K562 (cell line): ENCODE measurements at regions not wholly inside any gene's neighbourhood (a gene's known extent, or its start where the extent isn't known, plus 50 kb on each side); places are given as distances from the start of the nearest gene placed in this dataset.

ENCODE experiments used
- ATAC-seq: fragments of 200-7000 bp; cut with Tn5 transposase; 3 replicates; pipeline ENCODE4 v1.9.1; 2020; ENCODE audit warnings: moderate library complexity
- BruUV-seq: library from RNA; stranded (reverse); fragments of 400-500 nt; replicated peaks from 2 replicates; lab custom pipeline; 2021; lab: Mats Ljungman, UMichigan
- CTCF ChIA-PET: fragments of 300-600 bp; formaldehyde crosslinking; extraction: SDS; loops from one replicate; lab custom pipeline; 2021; ENCODE audit warnings: low intra/inter-chr PET ratio; lab: Yijun Ruan, JAX
- POLR2A ChIA-PET: fragments of 300-600, 350-650 bp; sonication (Branson Sonifier 250); formaldehyde crosslinking; extraction: SDS; loops from one replicate; lab custom pipeline; 2021; ENCODE audit warnings: antibody characterized with exemption, inconsistent platforms; lab: Yijun Ruan, JAX
- DNase-seq, 4 experiments: peaks; one replicate each; pipeline versions ENCODE4 v3.0.0 to v3.0.0-alpha.2; 2011 to 2018; ENCODE audit warnings: low spot score in 3 of 4, mixed read lengths in 3 of 4; ENCODE audit errors: extremely low read depth in 1 of 4
- FAIRE-seq: peaks from 2 replicates; lab custom pipeline; 2011; peaks lifted over from hg19 to GRCh38; lab: Jason Lieb, UNC
- H2AFZ ChIP-seq: 2 replicates; pipeline ENCODE4 v1.6.0; 2011; ENCODE audit warnings: low read depth, low read length, control low read depth, inconsistent platforms
- H3K27ac ChIP-seq: fragments of 200-600 bp; 3 replicates; pipeline ENCODE4 v1.8.0; 2011; ENCODE audit warnings: low read depth, mild to moderate bottlenecking, control low read depth, inconsistent platforms, low read length, moderate library complexity, mixed read lengths; ENCODE audit errors: extremely low read depth
- H3K27me3 ChIP-seq, 2 experiments: fragments of 300-600 bp in 1 of 2; 2 replicates in 1 of 2; 3 replicates in 1 of 2; pipeline versions ENCODE4 v1.6.0 to v1.8.0; 2011; ENCODE audit warnings: inconsistent platforms in 2 of 2, low read length in 2 of 2, mild to moderate bottlenecking in 1 of 2, mixed read lengths in 1 of 2, moderate library complexity in 1 of 2; ENCODE audit not compliant: control insufficient read depth in 2 of 2, insufficient read depth in 2 of 2
- H3K36me3 ChIP-seq: fragments of 300-600 bp; 3 replicates; pipeline ENCODE4 v1.8.0; 2011; ENCODE audit warnings: mild to moderate bottlenecking, low read length, inconsistent platforms; ENCODE audit not compliant: control insufficient read depth, insufficient read depth
- H3K4me1 ChIP-seq, 2 experiments: fragments of 200-600 bp in 1 of 2; replicated peaks in 1 of 2; 2 replicates in 1 of 2; 3 replicates in 1 of 2; pipeline versions ENCODE4 v1.5.1 to v1.8.0; 2011; ENCODE audit warnings: inconsistent platforms in 2 of 2, low read length in 2 of 2, mild to moderate bottlenecking in 1 of 2, mixed read lengths in 1 of 2, moderate library complexity in 1 of 2; ENCODE audit not compliant: control insufficient read depth in 2 of 2, insufficient read depth in 2 of 2
- H3K4me2 ChIP-seq: 2 replicates; pipeline ENCODE4 v1.6.1; 2011; ENCODE audit warnings: low read length, control low read depth, inconsistent platforms, mixed read lengths; ENCODE audit not compliant: insufficient read depth
- H3K4me3 ChIP-seq: fragments of 200-600 bp; sonication (generic), shearing (Covaris generic); 2 replicates; pipeline ENCODE4 v1.5.1; 2016; ENCODE audit warnings: control low read depth, inconsistent platforms
- H3K79me2 ChIP-seq: fragments of 200-600 bp; 3 replicates; pipeline ENCODE4 v1.8.0; 2011; ENCODE audit warnings: low read length, inconsistent platforms; ENCODE audit not compliant: control insufficient read depth, insufficient read depth
- H3K9ac ChIP-seq, 2 experiments: 2 replicates each; pipeline versions ENCODE4 v1.6.0 to v1.6.1; 2011; ENCODE audit warnings: low read depth in 2 of 2, low read length in 2 of 2, control low read depth in 1 of 2, inconsistent platforms in 1 of 2, mild to moderate bottlenecking in 1 of 2, mixed read lengths in 1 of 2; ENCODE audit not compliant: insufficient read depth in 1 of 2
- H3K9me1 ChIP-seq: one replicate; pipeline ENCODE4 v1.6.0; 2011; ENCODE audit warnings: inconsistent platforms, mild to moderate bottlenecking, low read length, moderate library complexity; ENCODE audit not compliant: control insufficient read depth, insufficient read depth
- H3K9me3 ChIP-seq: replicated peaks from 2 replicates; pipeline ENCODE4 v1.5.1; 2011; ENCODE audit warnings: low read depth, low read length, inconsistent platforms; ENCODE audit not compliant: control insufficient read depth, insufficient read depth
- H4K20me1 ChIP-seq: replicated peaks from 2 replicates; pipeline ENCODE4 v1.6.1; 2011; ENCODE audit warnings: low read length, inconsistent platforms, mixed read lengths; ENCODE audit not compliant: control insufficient read depth, insufficient read depth
- KDM4B ChIP-seq, 2 experiments: fragments of 450-650 bp in 1 of 2; sonication (generic) in 1 of 2; IDR thresholded peaks; 2 replicates each; pipeline ENCODE4 v1.6.1; 2016 to 2017; ENCODE audit warnings: borderline replicate concordance in 2 of 2, antibody characterized with exemption in 1 of 2, low read depth in 1 of 2, mild to moderate bottlenecking in 1 of 2
- TAF7 ChIP-seq: fragments of 450-650 bp; IDR thresholded peaks from 2 replicates; pipeline ENCODE4 v1.6.1; 2016; ENCODE audit warnings: missing genetic modification characterization, missing compliant biosample characterization
- TFAP4 ChIP-seq: sonication (generic); formaldehyde crosslinking; IDR thresholded peaks from 2 replicates; pipeline ENCODE4 v1.8.0; 2022; ENCODE audit warnings: missing genetic modification reagents, mild to moderate bottlenecking, moderate library complexity, borderline replicate concordance
- TGIF2 ChIP-seq: sonication (generic); formaldehyde crosslinking; IDR thresholded peaks from 2 replicates; pipeline ENCODE4 v1.8.1; 2022; ENCODE audit warnings: mild to moderate bottlenecking, missing genetic modification reagents, moderate library complexity
- ZNF24 ChIP-seq: fragments of 450-650 bp; IDR thresholded peaks from 2 replicates; pipeline ENCODE4 v1.6.1; 2016
- ZNF431 ChIP-seq: sonication (generic); formaldehyde crosslinking; IDR thresholded peaks from 2 replicates; pipeline ENCODE4 v1.8.0; 2022; ENCODE audit warnings: mild to moderate bottlenecking, missing genetic modification reagents
- WGBS: fragments of 100-300 bp; shearing (Covaris generic); methylation state at CpG from one replicate; pipeline ENCODE4 v1.1.6; 2016; ENCODE audit warnings: low coverage, mixed read lengths; ENCODE audit not compliant: insufficient coverage; ENCODE audit errors: missing lambda C conversion rate; 5-methylcytosine and 5-hydroxymethylcytosine counted together
- in situ Hi-C: fragments of 300-500 bp; cut with MboI; formaldehyde crosslinking; loops from 4 replicates; pipeline ENCODE4 v1.15.0; 2018; ENCODE audit warnings: inconsistent platforms, mixed read lengths
- intact Hi-C: fragments of 100-400 bp; cut with micrococcal nuclease; formaldehyde crosslinking; loops from 2 replicates; pipeline ENCODE4 v1.14.2; 2022
- TF ChIP-seq, protein P1 (sequence below): fragments of 450-650 bp; formaldehyde crosslinking; IDR thresholded peaks from 2 replicates; pipeline ENCODE4 v1.4.0; 2022; ENCODE audit warnings: mild to moderate bottlenecking, moderate library complexity

DNA sequence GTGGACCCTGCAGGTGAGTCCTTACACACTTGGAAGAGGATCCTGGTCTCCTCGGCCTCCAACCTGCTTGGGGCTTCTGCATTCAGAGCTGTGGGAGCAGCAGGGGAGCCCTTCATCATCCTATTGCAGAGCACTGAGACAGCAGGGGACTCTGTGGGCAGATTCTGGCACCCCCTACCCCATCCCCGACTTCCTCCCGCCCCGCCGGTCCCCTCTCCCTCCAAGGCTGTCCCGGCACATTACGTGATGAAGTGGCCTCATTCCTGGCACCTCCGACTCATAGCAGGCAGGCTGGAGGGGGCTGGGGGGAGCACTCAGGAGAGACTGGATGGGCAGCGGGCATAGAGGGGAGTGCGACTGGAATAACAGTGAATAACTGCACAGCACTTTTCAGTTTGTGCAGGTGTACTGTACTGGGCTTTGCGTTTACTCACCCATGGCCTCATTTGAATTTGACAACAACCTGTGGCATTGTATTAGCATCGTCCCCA is 394.1 kb downstream of the MATN1 start:
- no peak overlapping the region for H2AFZ ChIP-seq
- no peak overlapping the region for H3K9ac ChIP-seq
- no peak for DNase-seq
- peaks cover 4% of the 10 kb centered on the region for H3K9me1 ChIP-seq
- no peaks in the 10 kb centered on the region for H3K4me1 ChIP-seq
- no peaks in the 10 kb centered on the region for H3K9me3 ChIP-seq
- CTCF ChIA-PET: no interaction called here
- POLR2A ChIA-PET: no interaction called here
- H3K79me2 ChIP-seq: no peaks in the 10 kb centered on the region
- no peak for TF ChIP-seq ZNF431 (CRISPR knock-in tag)
- no peak for TF ChIP-seq TGIF2 (CRISPR knock-in tag)
- TF ChIP-seq, protein P1, sequence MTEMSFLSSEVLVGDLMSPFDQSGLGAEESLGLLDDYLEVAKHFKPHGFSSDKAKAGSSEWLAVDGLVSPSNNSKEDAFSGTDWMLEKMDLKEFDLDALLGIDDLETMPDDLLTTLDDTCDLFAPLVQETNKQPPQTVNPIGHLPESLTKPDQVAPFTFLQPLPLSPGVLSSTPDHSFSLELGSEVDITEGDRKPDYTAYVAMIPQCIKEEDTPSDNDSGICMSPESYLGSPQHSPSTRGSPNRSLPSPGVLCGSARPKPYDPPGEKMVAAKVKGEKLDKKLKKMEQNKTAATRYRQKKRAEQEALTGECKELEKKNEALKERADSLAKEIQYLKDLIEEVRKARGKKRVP (CRISPR knock-in tag): no peak
- TF ChIP-seq TFAP4: no peak
- no peak for TF ChIP-seq KDM4B (IDR thresholded peaks at IDR 0.05; ENCODE audit: borderline replicate concordance in 2 of 2, low read depth in 1 of 2)
- TF ChIP-seq TAF7 (tag): no peak
- TF ChIP-seq ZNF24: no peak
- TF ChIP-seq, all 486 proteins: peak for 0
- Histone ChIP-seq H3K4me3 (no peak overlapping the region), H3K4me2 (no peak overlapping the region), H3K36me3 (no peaks in the 10 kb centered on the region), H4K20me1 (peaks cover 4% of the 10 kb centered on the region; the same call in 1 of the 2 replicates), H3K27me3 (peaks cover 0 to 51% of the 10 kb centered on the region in 2 experiments; a peak in 2 of 5 replicates), H3K27ac (no peak overlapping the region)
- in situ Hi-C loops (no loop called here), intact Hi-C loops (no loop called here)
- FAIRE-seq (no peak), ATAC-seq (no peak)
- no TSS peak for BruUV-seq
- WGBS: 3% methylated on average over 9 of the region's 12 CpGs
